ENCODE measurements at regions not wholly inside any gene's neighbourhood (a gene's known extent, or its start where the extent isn't known, plus 50 kb on each side); places are given as distances from the start of the nearest gene placed in this dataset.
"Not testable (repeated sequence)": the region's sequence is repeated elsewhere in the genome, so short reads cannot be mapped to it uniquely, and the experiment has no call there.

DNA sequence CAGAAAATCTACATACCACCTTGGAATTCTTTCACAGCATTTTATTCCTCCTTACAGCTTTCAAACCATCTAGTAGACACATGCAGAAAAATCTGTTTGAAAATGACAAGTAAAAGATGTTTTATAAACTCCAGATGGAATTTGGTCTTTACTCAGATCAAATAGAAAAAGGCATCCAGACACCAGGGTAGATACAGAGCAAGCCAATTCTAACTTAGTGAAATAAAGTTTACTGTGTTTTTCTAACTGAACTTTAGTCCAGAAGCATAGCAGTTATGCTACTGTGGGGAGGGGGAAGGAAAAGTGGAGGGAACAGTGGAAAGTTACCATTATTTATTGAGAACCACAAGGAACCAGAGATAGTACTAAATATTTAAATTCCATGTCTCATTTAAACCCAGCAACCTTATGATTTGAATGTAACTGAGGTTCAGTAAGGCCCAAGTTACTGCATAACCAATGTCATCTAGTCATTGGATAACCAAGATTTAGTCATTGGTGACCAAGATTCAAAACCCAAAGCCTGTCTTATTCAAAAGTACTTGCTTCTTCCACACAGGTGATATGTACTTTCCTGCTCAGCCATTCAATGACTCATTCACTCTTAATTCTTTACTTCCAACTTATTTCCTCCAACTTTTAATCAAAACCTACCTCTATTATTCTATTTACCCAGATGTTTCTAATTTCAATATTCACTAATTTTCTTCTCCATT, 57.7 kb downstream of the RAD51AP2 start:
- H2AFZ ChIP-seq (ENCODE audit: low read depth, low read length): no peak overlapping the region
- H3K9me3 ChIP-seq (ENCODE audit: low read length): no peaks in the 10 kb centered on the region
- H3K79me2 ChIP-seq (replicated peaks; ENCODE audit: insufficient read depth, low read length): no peaks in the 10 kb centered on the region
- no peak overlapping the region for H3K4me2 ChIP-seq (ENCODE audit: low read length)
- H4K20me1 ChIP-seq (ENCODE audit: insufficient read depth): no peaks in the 10 kb centered on the region
- H3K4me3 ChIP-seq (ENCODE audit: low read length): no peak overlapping the region
- no peak overlapping the region for H3K27ac ChIP-seq (ENCODE audit: low read length)
- no peaks in the 10 kb centered on the region for H3K27me3 ChIP-seq (ENCODE audit: insufficient read depth, low read depth, low read length)
- H3K9ac ChIP-seq (ENCODE audit: low read length): no peak overlapping the region
- no peak for TF ChIP-seq SMC3 (conservative IDR thresholded peaks at IDR 0.05; ENCODE audit: poor library complexity)
- TF ChIP-seq RAD21 (conservative IDR thresholded peaks at IDR 0.05): no peak
- TF ChIP-seq, protein P1, sequence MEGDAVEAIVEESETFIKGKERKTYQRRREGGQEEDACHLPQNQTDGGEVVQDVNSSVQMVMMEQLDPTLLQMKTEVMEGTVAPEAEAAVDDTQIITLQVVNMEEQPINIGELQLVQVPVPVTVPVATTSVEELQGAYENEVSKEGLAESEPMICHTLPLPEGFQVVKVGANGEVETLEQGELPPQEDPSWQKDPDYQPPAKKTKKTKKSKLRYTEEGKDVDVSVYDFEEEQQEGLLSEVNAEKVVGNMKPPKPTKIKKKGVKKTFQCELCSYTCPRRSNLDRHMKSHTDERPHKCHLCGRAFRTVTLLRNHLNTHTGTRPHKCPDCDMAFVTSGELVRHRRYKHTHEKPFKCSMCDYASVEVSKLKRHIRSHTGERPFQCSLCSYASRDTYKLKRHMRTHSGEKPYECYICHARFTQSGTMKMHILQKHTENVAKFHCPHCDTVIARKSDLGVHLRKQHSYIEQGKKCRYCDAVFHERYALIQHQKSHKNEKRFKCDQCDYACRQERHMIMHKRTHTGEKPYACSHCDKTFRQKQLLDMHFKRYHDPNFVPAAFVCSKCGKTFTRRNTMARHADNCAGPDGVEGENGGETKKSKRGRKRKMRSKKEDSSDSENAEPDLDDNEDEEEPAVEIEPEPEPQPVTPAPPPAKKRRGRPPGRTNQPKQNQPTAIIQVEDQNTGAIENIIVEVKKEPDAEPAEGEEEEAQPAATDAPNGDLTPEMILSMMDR (IDR thresholded peaks at IDR 0.05; ENCODE audit: poor library complexity, severe bottlenecking): no peak
- no peak for TF ChIP-seq EZH2 (IDR thresholded peaks at IDR 0.05; ENCODE audit: borderline replicate concordance, insufficient read depth, low read length, poor library complexity, severe bottlenecking)
- TF ChIP-seq EP300 (conservative IDR thresholded peaks at IDR 0.05; ENCODE audit: poor library complexity, severe bottlenecking): no peak
- no peak for TF ChIP-seq TAF1 (IDR thresholded peaks at IDR 0.05; ENCODE audit: low read depth)
- no peak for TF ChIP-seq MXI1 (conservative IDR thresholded peaks at IDR 0.05; ENCODE audit: poor library complexity, severe bottlenecking)
- no peaks in the 10 kb centered on the region for H3K36me3 ChIP-seq (ENCODE audit: insufficient read depth, low read length)
- no peaks in the 10 kb centered on the region for H3K9me2 ChIP-seq (ENCODE audit: insufficient read depth, low read length)
- H3F3A ChIP-seq (ENCODE audit: insufficient read depth, low read length, poor library complexity, severe bottlenecking): no peaks in the 10 kb centered on the region

DNA sequence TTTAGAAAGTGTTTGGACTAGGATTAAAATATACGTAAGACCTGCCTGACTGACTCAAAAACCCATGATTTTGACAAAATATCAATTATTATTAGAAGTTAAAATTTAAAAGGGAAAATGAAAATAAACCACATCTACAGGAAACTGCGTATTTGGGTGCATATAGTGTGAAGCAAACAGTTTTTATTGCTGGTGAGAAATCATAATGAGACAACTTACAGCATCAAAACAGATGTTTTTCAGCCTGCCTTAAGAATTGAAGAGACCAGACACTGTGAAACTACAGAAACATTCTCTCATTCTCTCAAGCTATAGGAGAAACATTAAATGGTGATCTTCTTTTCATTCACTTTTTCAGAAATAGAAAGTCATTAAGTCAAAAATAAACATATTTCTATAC, 62.9 kb downstream of the RAD51AP2 start:
- Histone ChIP-seq H3K9ac (ENCODE audit: low read length) (no peak overlapping the region), H3K4me3 (ENCODE audit: low read length) (no peak overlapping the region), H3K9me2 (ENCODE audit: insufficient read depth, low read length) (no peaks in the 10 kb centered on the region), H3K79me2 (replicated peaks; ENCODE audit: insufficient read depth, low read length) (no peaks in the 10 kb centered on the region), H3K4me2 (ENCODE audit: low read length) (no peak overlapping the region), H2AFZ (ENCODE audit: low read depth, low read length) (no peak overlapping the region), H3F3A (ENCODE audit: insufficient read depth, low read length, poor library complexity, severe bottlenecking) (no peaks in the 10 kb centered on the region), H3K27ac (ENCODE audit: low read length) (no peak overlapping the region), H3K9me3 (ENCODE audit: low read length) (no peaks in the 10 kb centered on the region), H3K36me3 (ENCODE audit: insufficient read depth, low read length) (no peaks in the 10 kb centered on the region), H3K27me3 (ENCODE audit: insufficient read depth, low read depth, low read length) (no peaks in the 10 kb centered on the region), H4K20me1 (ENCODE audit: insufficient read depth) (no peaks in the 10 kb centered on the region)
- TF ChIP-seq MXI1 (conservative IDR thresholded peaks at IDR 0.05; ENCODE audit: poor library complexity, severe bottlenecking): no peak
- TF ChIP-seq EP300 (conservative IDR thresholded peaks at IDR 0.05; ENCODE audit: poor library complexity, severe bottlenecking): no peak
- no peak for TF ChIP-seq RAD21 (conservative IDR thresholded peaks at IDR 0.05)

DNA sequence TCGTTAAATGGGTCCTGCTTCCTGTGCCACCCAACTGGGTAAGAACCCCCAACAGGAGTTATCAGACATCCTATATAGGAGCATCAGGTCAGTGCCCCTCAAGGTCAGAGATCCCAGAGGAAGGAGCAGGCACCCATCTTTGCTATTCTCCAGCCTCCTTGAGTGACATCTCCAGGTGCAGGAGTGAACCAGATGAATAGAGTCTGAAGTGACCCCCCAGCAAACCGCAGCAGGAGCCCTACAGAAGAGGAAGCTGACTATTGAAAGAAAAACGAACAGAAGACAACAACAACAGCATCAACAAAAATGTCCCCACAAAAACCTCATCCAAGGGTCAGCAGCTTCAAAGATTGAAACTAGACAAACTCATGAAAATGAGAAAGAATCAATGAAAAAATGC, 72.0 kb downstream of the RAD51AP2 start:
- H3K36me3 ChIP-seq (ENCODE audit: insufficient read depth, low read length); H2AFZ ChIP-seq (ENCODE audit: low read depth, low read length); H3K9me2 ChIP-seq (ENCODE audit: insufficient read depth, low read length); H3K4me2 ChIP-seq (ENCODE audit: low read length); H3K27ac ChIP-seq (ENCODE audit: low read length); H3F3A ChIP-seq (ENCODE audit: insufficient read depth, low read length, poor library complexity, severe bottlenecking); H3K9me3 ChIP-seq (ENCODE audit: low read length); H3K79me2 ChIP-seq (replicated peaks; ENCODE audit: insufficient read depth, low read length); H3K9ac ChIP-seq (ENCODE audit: low read length); H3K27me3 ChIP-seq (ENCODE audit: insufficient read depth, low read depth, low read length); H3K4me3 ChIP-seq (ENCODE audit: low read length); H4K20me1 ChIP-seq (ENCODE audit: insufficient read depth): not testable (repeated sequence)

DNA sequence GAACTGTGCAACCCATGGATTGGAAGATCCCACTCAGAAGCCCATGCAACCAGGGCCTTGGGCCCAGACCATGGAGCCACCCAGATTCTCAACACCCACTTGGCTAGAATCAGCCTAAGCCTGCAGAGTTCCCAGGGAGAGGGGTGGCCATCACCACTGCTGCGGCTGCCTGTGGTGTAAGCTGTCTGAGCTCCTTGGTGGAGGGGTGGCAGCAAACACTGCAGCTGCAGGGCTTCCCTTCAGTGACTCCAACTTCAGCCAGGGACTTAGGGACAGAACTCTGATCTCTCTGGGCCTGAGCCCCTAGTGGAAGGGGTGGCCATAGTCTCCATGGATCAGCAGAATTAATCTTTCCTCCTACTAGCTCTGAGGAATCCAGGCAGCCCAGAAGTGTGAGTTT, 72.5 kb downstream of the RAD51AP2 start:
- Histone ChIP-seq H3F3A (ENCODE audit: insufficient read depth, low read length, poor library complexity, severe bottlenecking) (no peaks in the 10 kb centered on the region), H3K27me3 (ENCODE audit: insufficient read depth, low read depth, low read length) (no peaks in the 10 kb centered on the region), H3K9me2 (ENCODE audit: insufficient read depth, low read length) (no peaks in the 10 kb centered on the region), H3K9me3 (ENCODE audit: low read length) (no peaks in the 10 kb centered on the region), H4K20me1 (ENCODE audit: insufficient read depth) (no peaks in the 10 kb centered on the region), H3K4me3 (ENCODE audit: low read length) (no peak overlapping the region), H3K4me2 (ENCODE audit: low read length) (no peak overlapping the region), H3K27ac (ENCODE audit: low read length) (no peak overlapping the region), H3K9ac (ENCODE audit: low read length) (no peak overlapping the region), H3K36me3 (ENCODE audit: insufficient read depth, low read length) (no peaks in the 10 kb centered on the region), H3K79me2 (replicated peaks; ENCODE audit: insufficient read depth, low read length) (no peaks in the 10 kb centered on the region), H2AFZ (ENCODE audit: low read depth, low read length) (no peak overlapping the region)
- TF ChIP-seq, protein P1 (IDR thresholded peaks at IDR 0.05; ENCODE audit: poor library complexity, severe bottlenecking): no peak
- no peak for TF ChIP-seq TAF1 (IDR thresholded peaks at IDR 0.05; ENCODE audit: low read depth)
- TF ChIP-seq, protein P2, sequence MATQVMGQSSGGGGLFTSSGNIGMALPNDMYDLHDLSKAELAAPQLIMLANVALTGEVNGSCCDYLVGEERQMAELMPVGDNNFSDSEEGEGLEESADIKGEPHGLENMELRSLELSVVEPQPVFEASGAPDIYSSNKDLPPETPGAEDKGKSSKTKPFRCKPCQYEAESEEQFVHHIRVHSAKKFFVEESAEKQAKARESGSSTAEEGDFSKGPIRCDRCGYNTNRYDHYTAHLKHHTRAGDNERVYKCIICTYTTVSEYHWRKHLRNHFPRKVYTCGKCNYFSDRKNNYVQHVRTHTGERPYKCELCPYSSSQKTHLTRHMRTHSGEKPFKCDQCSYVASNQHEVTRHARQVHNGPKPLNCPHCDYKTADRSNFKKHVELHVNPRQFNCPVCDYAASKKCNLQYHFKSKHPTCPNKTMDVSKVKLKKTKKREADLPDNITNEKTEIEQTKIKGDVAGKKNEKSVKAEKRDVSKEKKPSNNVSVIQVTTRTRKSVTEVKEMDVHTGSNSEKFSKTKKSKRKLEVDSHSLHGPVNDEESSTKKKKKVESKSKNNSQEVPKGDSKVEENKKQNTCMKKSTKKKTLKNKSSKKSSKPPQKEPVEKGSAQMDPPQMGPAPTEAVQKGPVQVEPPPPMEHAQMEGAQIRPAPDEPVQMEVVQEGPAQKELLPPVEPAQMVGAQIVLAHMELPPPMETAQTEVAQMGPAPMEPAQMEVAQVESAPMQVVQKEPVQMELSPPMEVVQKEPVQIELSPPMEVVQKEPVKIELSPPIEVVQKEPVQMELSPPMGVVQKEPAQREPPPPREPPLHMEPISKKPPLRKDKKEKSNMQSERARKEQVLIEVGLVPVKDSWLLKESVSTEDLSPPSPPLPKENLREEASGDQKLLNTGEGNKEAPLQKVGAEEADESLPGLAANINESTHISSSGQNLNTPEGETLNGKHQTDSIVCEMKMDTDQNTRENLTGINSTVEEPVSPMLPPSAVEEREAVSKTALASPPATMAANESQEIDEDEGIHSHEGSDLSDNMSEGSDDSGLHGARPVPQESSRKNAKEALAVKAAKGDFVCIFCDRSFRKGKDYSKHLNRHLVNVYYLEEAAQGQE (IDR thresholded peaks at IDR 0.05; ENCODE audit: borderline replicate concordance): no peak
- TF ChIP-seq SMC3 (conservative IDR thresholded peaks at IDR 0.05; ENCODE audit: poor library complexity): no peak
- TF ChIP-seq MXI1 (conservative IDR thresholded peaks at IDR 0.05; ENCODE audit: poor library complexity, severe bottlenecking): no peak
- no peak for TF ChIP-seq RAD21 (conservative IDR thresholded peaks at IDR 0.05)
- no peak for TF ChIP-seq EP300 (conservative IDR thresholded peaks at IDR 0.05; ENCODE audit: poor library complexity, severe bottlenecking)
- TF ChIP-seq EZH2 (IDR thresholded peaks at IDR 0.05; ENCODE audit: borderline replicate concordance, insufficient read depth, low read length, poor library complexity, severe bottlenecking): no peak
- TF ChIP-seq POLR2AphosphoS5 (IDR thresholded peaks at IDR 0.05): no peak

Measured in neural cell (in vitro differentiated cells).